ENCODE measurements at regions not wholly inside any gene's neighbourhood (a gene's known extent, or its start where the extent isn't known, plus 50 kb on each side); places are given as distances from the start of the nearest gene placed in this dataset.

DNA sequence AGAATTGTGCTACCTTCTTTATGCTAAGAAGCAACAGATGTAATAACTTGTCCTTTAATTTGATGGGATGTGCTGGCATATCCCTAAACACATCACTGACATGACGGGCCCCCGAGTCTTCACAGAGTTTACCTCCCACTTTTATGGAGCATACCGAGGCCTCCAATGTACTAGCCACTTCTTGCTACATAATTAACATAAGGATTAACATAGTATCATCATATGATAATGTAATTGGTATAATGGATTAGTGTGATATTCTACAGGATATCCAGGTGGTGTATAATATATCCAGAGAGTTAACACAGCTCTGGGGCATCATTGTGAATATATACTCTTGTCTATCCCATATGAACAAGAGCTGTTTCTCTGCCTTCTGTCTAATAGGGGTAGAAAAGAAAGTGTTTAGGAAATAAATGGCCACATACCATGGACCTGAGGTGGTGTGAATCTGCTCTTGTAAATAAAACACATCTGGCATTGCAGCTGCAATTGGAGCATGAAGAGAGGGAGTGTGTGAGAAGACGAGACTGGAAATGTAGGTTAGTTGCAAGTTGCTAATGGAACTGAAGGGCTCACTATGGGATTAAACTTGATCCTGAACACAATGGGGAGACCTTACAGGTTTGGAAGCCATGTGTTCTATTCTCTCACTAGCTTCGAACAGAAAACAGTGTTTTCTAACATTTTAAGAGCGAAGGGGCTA, 102.3 kb downstream of the IYD start:
- DNase-seq (ENCODE audit: low read depth, low spot score) = no peak
- Histone ChIP-seq H3K9ac (ENCODE audit: insufficient read length) (no peak overlapping the region), H3K27ac (no peak overlapping the region), H3K4me3 (no peak overlapping the region), H3K9me3 (ENCODE audit: low read depth, low read length) (no peaks in the 10 kb centered on the region), H3K36me3 (ENCODE audit: insufficient read depth, low read length) (no peaks in the 10 kb centered on the region)
- TF ChIP-seq FOXP2 (optimal IDR thresholded peaks at IDR 0.05; ENCODE audit: control extremely low read depth, extremely low read length, insufficient read depth) (no peak), POLR2AphosphoS5 (IDR thresholded peaks at IDR 0.05; ENCODE audit: borderline replicate concordance, low read depth, low read length) (no peak), EZH2 (IDR thresholded peaks at IDR 0.05) (no peak)

DNA sequence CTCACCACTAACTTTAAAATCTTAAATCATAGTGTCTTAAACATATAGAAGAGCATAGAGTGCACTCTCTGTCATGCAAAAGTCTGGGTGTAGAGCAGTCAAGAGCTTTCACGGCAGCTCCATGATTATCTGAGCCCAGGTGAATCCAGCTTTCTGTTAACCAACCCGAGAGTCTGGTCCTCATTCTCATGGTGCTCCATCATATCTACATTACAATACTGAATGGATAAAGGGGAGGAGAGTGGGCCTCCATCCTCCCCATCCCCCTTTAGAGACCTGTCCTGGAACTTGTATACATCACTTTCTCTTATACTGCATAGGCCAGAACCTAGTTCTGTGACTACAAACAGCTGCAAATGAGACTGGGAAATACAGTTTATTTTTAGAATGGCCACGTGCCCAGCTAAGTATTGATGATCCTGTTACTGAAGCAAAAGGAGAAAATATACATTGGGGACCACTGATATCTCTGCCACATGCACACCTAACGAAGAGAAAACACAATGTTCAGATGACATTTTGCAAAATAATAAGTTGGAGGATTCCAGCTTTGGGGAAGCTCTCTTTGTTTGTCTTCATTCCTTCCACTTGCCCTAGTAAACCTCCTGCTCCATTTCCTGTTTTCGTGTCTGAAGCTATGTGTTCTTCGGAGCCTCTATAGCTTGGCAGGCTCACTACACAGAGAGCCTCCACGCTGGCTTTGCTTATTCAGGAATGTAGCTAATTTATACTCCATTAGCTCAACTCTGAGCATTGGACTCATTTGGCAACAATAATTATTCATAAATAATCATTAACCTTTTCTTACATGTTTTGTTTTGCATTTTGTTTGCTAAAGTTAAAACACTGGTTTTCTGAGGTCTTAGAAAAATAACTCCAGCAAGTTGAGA, 110.1 kb downstream of the IYD start:
- TF ChIP-seq POLR2AphosphoS5 (IDR thresholded peaks at IDR 0.05; ENCODE audit: borderline replicate concordance, low read depth, low read length) (no peak), FOXP2 (optimal IDR thresholded peaks at IDR 0.05; ENCODE audit: control extremely low read depth, extremely low read length, insufficient read depth) (no peak), EZH2 (IDR thresholded peaks at IDR 0.05) (no peak)
- DNase-seq (ENCODE audit: low read depth, low spot score) = no peak

DNA sequence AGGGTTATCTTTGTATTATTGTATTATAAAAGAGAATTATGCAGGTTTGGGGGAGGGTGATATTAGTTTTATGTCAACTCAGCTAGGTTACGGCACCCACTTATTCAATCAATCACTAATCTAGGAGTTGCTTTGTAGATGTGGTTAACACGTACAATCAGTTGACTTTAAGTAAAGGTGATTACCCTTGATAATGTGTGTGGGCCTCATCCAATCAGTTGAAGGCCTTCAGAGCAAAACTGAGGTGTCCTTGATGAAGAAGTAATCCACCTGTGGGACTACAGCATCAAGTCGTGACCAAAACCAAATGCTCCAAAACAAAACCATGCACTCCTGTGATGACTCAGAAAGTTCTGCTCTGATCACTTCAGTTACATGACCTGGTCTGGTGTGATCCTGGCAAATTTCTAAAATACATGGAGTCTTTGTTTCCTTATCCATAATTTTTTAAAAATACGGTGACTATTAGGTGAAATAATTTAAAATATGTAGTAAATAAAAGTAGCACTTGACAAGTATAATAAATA, 114.1 kb downstream of the IYD start:
- Histone ChIP-seq H3K4me3 (no peak overlapping the region), H3K9me3 (ENCODE audit: low read depth, low read length) (no peaks in the 10 kb centered on the region), H3K9ac (ENCODE audit: insufficient read length) (no peak overlapping the region), H3K36me3 (ENCODE audit: insufficient read depth, low read length) (no peaks in the 10 kb centered on the region), H3K27ac (no peak overlapping the region)
- DNase-seq (ENCODE audit: low read depth, low spot score) = no peak
- TF ChIP-seq FOXP2 (optimal IDR thresholded peaks at IDR 0.05; ENCODE audit: control extremely low read depth, extremely low read length, insufficient read depth) (no peak), EZH2 (IDR thresholded peaks at IDR 0.05) (no peak), POLR2AphosphoS5 (IDR thresholded peaks at IDR 0.05; ENCODE audit: borderline replicate concordance, low read depth, low read length) (no peak)

More for the DNA sequence above, 110.1 kb downstream of the IYD start:
- H3K9me3 ChIP-seq (ENCODE audit: low read depth, low read length) = no peaks in the 10 kb centered on the region
- no peak overlapping the region for H3K27ac ChIP-seq
- no peak overlapping the region for H3K9ac ChIP-seq (ENCODE audit: insufficient read length)
- no peaks in the 10 kb centered on the region for H3K36me3 ChIP-seq (ENCODE audit: insufficient read depth, low read length)
- no peak overlapping the region for H3K4me3 ChIP-seq

DNA sequence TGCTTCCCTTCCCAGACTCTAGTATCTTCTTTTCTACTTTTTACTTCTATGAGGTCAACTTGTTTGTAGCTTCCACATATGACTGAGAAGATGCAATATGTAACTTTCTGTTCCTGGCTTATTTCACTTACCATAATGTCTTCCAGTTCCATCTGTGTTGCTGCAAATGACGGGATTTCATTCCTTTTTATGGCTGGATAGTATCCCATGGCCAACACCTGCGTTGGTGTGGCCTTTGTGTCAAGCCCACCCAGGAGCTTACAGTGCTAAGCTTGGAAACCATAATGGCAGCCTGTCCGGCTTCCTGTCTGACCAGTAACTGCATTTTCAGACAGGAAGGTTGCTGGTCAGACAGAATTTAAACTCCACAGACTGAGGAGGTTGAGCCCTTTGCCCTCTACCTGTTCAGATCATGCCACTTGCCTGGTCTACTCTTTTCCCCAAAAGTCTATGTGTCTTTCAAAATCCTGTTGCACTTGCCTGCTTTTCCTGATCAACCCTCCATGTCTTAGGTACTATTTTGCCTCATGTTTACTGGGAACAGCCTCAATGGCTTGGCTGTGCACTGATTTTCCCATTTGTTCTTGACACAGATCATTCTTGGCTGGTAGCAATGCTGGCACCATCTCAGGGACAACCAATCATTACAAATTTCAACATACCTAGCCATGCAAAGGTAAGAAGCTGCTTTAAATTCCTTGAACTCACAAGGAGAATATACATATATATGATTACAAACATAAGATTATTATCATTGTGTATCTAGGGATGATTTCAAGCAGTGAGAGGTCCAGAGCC, 114.3 kb upstream of the PLEKHG1 start:
- Histone ChIP-seq H3K27ac (no peak overlapping the region), H3K36me3 (ENCODE audit: insufficient read depth, low read length) (no peaks in the 10 kb centered on the region), H3K9ac (ENCODE audit: insufficient read length) (no peak overlapping the region), H3K4me3 (no peak overlapping the region), H3K9me3 (ENCODE audit: low read depth, low read length) (no peaks in the 10 kb centered on the region)
- DNase-seq (ENCODE audit: low read depth, low spot score) = no peak
- TF ChIP-seq FOXP2 (optimal IDR thresholded peaks at IDR 0.05; ENCODE audit: control extremely low read depth, extremely low read length, insufficient read depth) (no peak), EZH2 (IDR thresholded peaks at IDR 0.05) (no peak), POLR2AphosphoS5 (IDR thresholded peaks at IDR 0.05; ENCODE audit: borderline replicate concordance, low read depth, low read length) (no peak)

DNA sequence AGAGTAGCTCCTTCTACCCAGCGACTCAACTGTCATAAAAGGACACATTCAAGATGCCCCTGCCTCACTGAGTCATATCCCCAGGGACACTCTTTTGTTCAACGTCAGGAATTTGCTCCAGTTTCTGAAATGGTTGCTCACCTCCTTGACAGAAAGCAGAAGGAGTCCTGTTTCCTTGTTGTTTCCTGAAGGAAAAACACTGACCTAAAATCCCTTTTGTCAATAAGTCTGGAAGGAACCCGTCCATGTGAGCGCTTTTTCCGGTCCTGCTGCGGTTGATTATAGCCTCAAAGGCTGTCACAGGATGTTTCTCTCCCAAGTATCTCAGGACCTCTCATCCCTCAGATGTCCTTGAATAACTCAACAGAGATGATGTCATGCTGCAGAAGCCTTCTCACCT, 113.6 kb upstream of the PLEKHG1 start:
- H3K9me3 ChIP-seq (ENCODE audit: low read depth, low read length) = no peaks in the 10 kb centered on the region
- DNase-seq (ENCODE audit: low read depth, low spot score) = no peak
- H3K36me3 ChIP-seq (ENCODE audit: insufficient read depth, low read length) = no peaks in the 10 kb centered on the region
- no peak for TF ChIP-seq FOXP2 (optimal IDR thresholded peaks at IDR 0.05; ENCODE audit: control extremely low read depth, extremely low read length, insufficient read depth)
- TF ChIP-seq EZH2 (IDR thresholded peaks at IDR 0.05) = no peak
- TF ChIP-seq POLR2AphosphoS5 (IDR thresholded peaks at IDR 0.05; ENCODE audit: borderline replicate concordance, low read depth, low read length) = no peak
- no peak overlapping the region for H3K27ac ChIP-seq
- no peak overlapping the region for H3K4me3 ChIP-seq
- H3K9ac ChIP-seq (ENCODE audit: insufficient read length) = no peak overlapping the region

DNA sequence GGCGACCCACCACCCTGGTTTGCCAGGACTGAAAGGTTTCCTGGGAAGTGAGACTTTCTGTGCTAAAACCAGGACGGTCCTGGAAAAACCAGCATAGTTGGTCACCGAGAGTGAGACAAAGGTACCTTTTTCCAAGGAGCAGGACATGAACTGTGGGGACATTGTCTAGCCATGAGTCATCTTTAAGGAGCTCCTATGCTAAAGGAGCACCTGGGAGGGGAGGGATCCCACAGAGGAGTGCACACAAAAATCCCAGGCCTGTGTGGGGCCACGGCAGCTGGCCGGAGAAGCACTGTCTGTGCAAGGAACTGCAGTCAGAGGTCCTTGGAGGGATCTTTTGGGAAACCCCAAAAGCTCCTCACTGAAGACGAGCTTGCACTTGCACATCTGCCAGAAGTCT, 109.1 kb upstream of the PLEKHG1 start:
- TF ChIP-seq EZH2 (IDR thresholded peaks at IDR 0.05) = no peak
- TF ChIP-seq FOXP2 (optimal IDR thresholded peaks at IDR 0.05; ENCODE audit: control extremely low read depth, extremely low read length, insufficient read depth) = no peak
- TF ChIP-seq POLR2AphosphoS5 (IDR thresholded peaks at IDR 0.05; ENCODE audit: borderline replicate concordance, low read depth, low read length) = no peak
- Histone ChIP-seq H3K4me3 (no peak overlapping the region), H3K36me3 (ENCODE audit: insufficient read depth, low read length) (no peaks in the 10 kb centered on the region), H3K9ac (ENCODE audit: insufficient read length) (no peak overlapping the region), H3K9me3 (ENCODE audit: low read depth, low read length) (no peaks in the 10 kb centered on the region), H3K27ac (no peak overlapping the region)
- DNase-seq (ENCODE audit: low read depth, low spot score) = no peak

DNA sequence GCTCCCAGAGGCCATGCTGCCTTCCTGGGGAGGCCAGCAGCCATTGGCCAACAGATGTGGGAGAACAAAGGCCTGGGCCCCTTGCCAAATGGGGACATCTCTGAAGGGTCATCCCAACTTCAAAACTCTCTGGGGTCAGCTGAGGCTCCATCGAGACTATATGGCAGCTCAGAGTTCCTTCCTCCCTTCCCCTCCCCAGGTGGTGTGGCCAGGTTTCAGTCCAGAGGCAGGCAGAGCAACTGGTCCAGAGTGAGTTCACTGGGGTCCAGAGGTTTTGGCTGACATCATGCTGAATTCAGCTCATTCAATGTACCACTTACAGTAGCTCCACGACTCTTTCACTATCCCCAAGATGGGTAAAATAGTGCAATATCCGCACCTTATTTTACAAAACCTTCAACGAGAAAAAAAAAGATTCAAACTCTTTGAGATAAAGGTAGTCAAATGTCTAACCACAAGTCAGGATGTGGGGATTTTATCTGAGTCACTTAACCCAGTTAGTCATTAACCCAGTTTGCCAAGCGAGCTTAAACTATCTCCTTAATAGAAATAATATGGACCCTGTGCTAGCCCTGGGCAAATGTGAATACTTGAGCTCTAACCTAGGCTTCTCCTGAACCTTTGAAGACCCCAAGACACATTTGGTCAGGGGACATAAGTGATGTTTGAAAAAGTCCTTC, 108.4 kb upstream of the PLEKHG1 start:
- Histone ChIP-seq H3K36me3 (ENCODE audit: insufficient read depth, low read length) (no peaks in the 10 kb centered on the region), H3K9ac (ENCODE audit: insufficient read length) (no peak overlapping the region), H3K9me3 (ENCODE audit: low read depth, low read length) (no peaks in the 10 kb centered on the region), H3K4me3 (no peak overlapping the region), H3K27ac (no peak overlapping the region)
- TF ChIP-seq EZH2 (IDR thresholded peaks at IDR 0.05) (no peak), FOXP2 (optimal IDR thresholded peaks at IDR 0.05; ENCODE audit: control extremely low read depth, extremely low read length, insufficient read depth) (no peak), POLR2AphosphoS5 (IDR thresholded peaks at IDR 0.05; ENCODE audit: borderline replicate concordance, low read depth, low read length) (no peak)
- no peak for DNase-seq (ENCODE audit: low read depth, low spot score)
